K562 (cell line): ENCODE measurements at regions not wholly inside any gene's neighbourhood (a gene's known extent, or its start where the extent isn't known, plus 50 kb on each side); places are given as distances from the start of the nearest gene placed in this dataset.

Source experiments
- MTA3 ChIP-seq: fragments of 450-650 bp; formaldehyde crosslinking; IDR thresholded peaks from 2 replicates; pipeline ENCODE4 v1.6.1; 2017; ENCODE audit warnings: mild to moderate bottlenecking, borderline replicate concordance
- YY1 ChIP-seq, 3 experiments: IDR thresholded peaks; 2 replicates each; pipeline ENCODE4 v1.6.1; 2011; ENCODE audit warnings: low read length in 2 of 3, mild to moderate bottlenecking in 2 of 3, moderate library complexity in 2 of 3, borderline replicate concordance in 1 of 3, control low read depth in 1 of 3, low read depth in 1 of 3; ENCODE audit not compliant: insufficient read depth in 3 of 3, insufficient replicate concordance in 2 of 3, control insufficient read depth in 1 of 3, insufficient read length in 1 of 3; ENCODE audit errors: extremely low read depth in 1 of 3
- ZNF175 ChIP-seq: fragments of 200-800 bp; sonication (Bioruptor generic); IDR thresholded peaks from 2 replicates; pipeline ENCODE4 v1.6.1; 2016; ENCODE audit warnings: low read depth, mild to moderate bottlenecking, missing genetic modification characterization, missing compliant biosample characterization
- ZNF436 ChIP-seq: fragments of 250-450, 450-650 bp; sonication (Bioruptor Pico); formaldehyde crosslinking; IDR thresholded peaks from 2 replicates; pipeline ENCODE4 v1.7.0; 2020; ENCODE audit warnings: mild to moderate bottlenecking

GRCh38 chr6:14598017-14598864, 480.7 kb downstream of the CD83 start:
- no peak for TF ChIP-seq MTA3
- TF ChIP-seq YY1 (IDR thresholded peaks at IDR 0.05; ENCODE audit: borderline replicate concordance in 1 of 3, control insufficient read depth in 1 of 3, extremely low read depth in 1 of 3, insufficient read depth in 3 of 3, insufficient read length in 1 of 3, insufficient replicate concordance in 2 of 3, low read depth in 1 of 3, low read length in 2 of 3) = no peak
- TF ChIP-seq ZNF175 (CRISPR knock-in tag) = no peak
- TF ChIP-seq ZNF436 (CRISPR knock-in tag) = no peak
